Gastrocnemius medialis (tissue), 4 donors: ENCODE measurements at regions not wholly inside any gene's neighbourhood (a gene's known extent, or its start where the extent isn't known, plus 50 kb on each side); places are given as distances from the start of the nearest gene placed in this dataset.

Experiments used
- ATAC-seq, 2 donors: fragments of 150-250 bp; one replicate each; pipeline ENCODE4 v1.9.1; 2016
- DNase-seq, 2 donors: peaks; one replicate each; pipeline ENCODE4 v3.0.0-alpha.2; 2019
- H3K27ac ChIP-seq, 4 donors: fragments of 200-600 bp; sonication (generic); 1 replicate in 1 of 4; 2 replicates in 3 of 4; pipeline ENCODE4 v1.5.1; 2016 to 2018; ENCODE audit warnings: mild to moderate bottlenecking in 2 of 4, moderate library complexity in 1 of 4
- H3K27me3 ChIP-seq, 3 donors: fragments of 200-600 bp; sonication (generic) in 2 of 3; 1 replicate in 1 of 3; 2 replicates in 2 of 3; pipeline versions ENCODE4 v1.5.1 to v1.6.0; 2016 to 2019; ENCODE audit warnings: mild to moderate bottlenecking in 1 of 3, moderate library complexity in 1 of 3
- H3K36me3 ChIP-seq, 2 donors: fragments of 200-600 bp; sonication (generic) in 1 of 2; one replicate each; pipeline ENCODE4 v1.5.1; 2017 to 2018
- H3K4me1 ChIP-seq, 2 donors: fragments of 200-600 bp; sonication (generic) in 1 of 2; one replicate each; pipeline ENCODE4 v1.5.1; 2016 to 2017; ENCODE audit warnings: mild to moderate bottlenecking in 2 of 2
- H3K4me3 ChIP-seq, 4 donors: fragments of 200-600 bp; sonication (generic) in 3 of 4; 1 replicate in 1 of 4; 2 replicates in 3 of 4; pipeline ENCODE4 v1.5.1; 2016 to 2019; ENCODE audit warnings: mild to moderate bottlenecking in 2 of 4
- H3K9me3 ChIP-seq, 3 donors: fragments of 200-600 bp; sonication (generic) in 2 of 3; 1 replicate in 1 of 3; 2 replicates in 2 of 3; pipeline ENCODE4 v1.5.1; 2016 to 2019
- CTCF ChIP-seq, 5 experiments: fragments of 450-650 bp in 3 of 5; fragments of 200-600 bp in 2 of 5; sonication (generic) in 2 of 5; IDR thresholded peaks in 4 of 5; conservative IDR thresholded peaks in 1 of 5; 1 replicate in 4 of 5; 2 replicates in 1 of 5; pipeline ENCODE4 v1.5.1; 2016 to 2019; ENCODE audit warnings: antibody characterized with exemption in 5 of 5, mild to moderate bottlenecking in 3 of 5, moderate library complexity in 3 of 5
- POLR2A ChIP-seq, 2 donors: fragments of 450-650 bp; IDR thresholded peaks; one replicate each; pipeline ENCODE4 v1.6.1; 2017; ENCODE audit warnings: antibody characterized with exemption in 2 of 2, mild to moderate bottlenecking in 2 of 2, moderate library complexity in 2 of 2
- in situ Hi-C, 4 donors: fragments of 200-750 bp; cut with MboI; loops; one replicate each; pipeline versions ENCODE4 v1.15.0 to v1.8.0; 2017; ENCODE audit warnings: low sequenced_read_pairs in 4 of 4
- intact Hi-C: fragments of 100-400 bp; cut with DNase I; formaldehyde crosslinking; loops from one replicate; pipeline ENCODE4 v1.15.1; 2023; ENCODE audit warnings: low total_unique reads

GRCh38 chr1:188937965-188938551 lies 1539.6 kb downstream of the BRINP3 start:
- H3K27me3 ChIP-seq = no peaks in the 10 kb centered on the region
- no peak for TF ChIP-seq POLR2A (IDR thresholded peaks at IDR 0.05)
- no peak for TF ChIP-seq CTCF (IDR thresholded peaks at IDR 0.05 in 4 of 5, conservative IDR thresholded peaks at IDR 0.05 in 1 of 5)
- H3K4me1 ChIP-seq = no peaks in the 10 kb centered on the region
- intact Hi-C loops (no loop called here), in situ Hi-C loops (no loop called here)
- DNase-seq (no peak), ATAC-seq (no peak)
- H3K9me3 ChIP-seq = no peaks in the 10 kb centered on the region
- H3K27ac ChIP-seq = no peak overlapping the region
- no peak overlapping the region for H3K4me3 ChIP-seq
- H3K36me3 ChIP-seq = no peaks in the 10 kb centered on the region

- Histone ChIP-seq H3K4me3 (no peak overlapping the region), H3K4me1 (no peaks in the 10 kb centered on the region), H3K27ac (no peak overlapping the region), H3K9me3 (no peaks in the 10 kb centered on the region), H3K27me3 (no peaks in the 10 kb centered on the region), H3K36me3 (no peaks in the 10 kb centered on the region)
- TF ChIP-seq POLR2A (IDR thresholded peaks at IDR 0.05) = no peak
- TF ChIP-seq CTCF (IDR thresholded peaks at IDR 0.05 in 4 of 5, conservative IDR thresholded peaks at IDR 0.05 in 1 of 5) = no peak
- in situ Hi-C loops = no loop called here
- ATAC-seq = no peak
- DNase-seq = no peak
- intact Hi-C loops = no loop called here
Measured at GRCh38 chr1:188941986-188942385, 1535.7 kb downstream of the BRINP3 start.

GRCh38 chr1:188949701-188950100 lies 1528.0 kb downstream of the BRINP3 start:
- no peaks in the 10 kb centered on the region for H3K27me3 ChIP-seq
- no peaks in the 10 kb centered on the region for H3K4me1 ChIP-seq
- H3K27ac ChIP-seq = no peak overlapping the region
- DNase-seq (no peak), ATAC-seq (no peak)
- intact Hi-C loops (no loop called here), in situ Hi-C loops (no loop called here)
- no peak overlapping the region for H3K4me3 ChIP-seq
- H3K9me3 ChIP-seq = no peaks in the 10 kb centered on the region
- no peaks in the 10 kb centered on the region for H3K36me3 ChIP-seq
- TF ChIP-seq POLR2A (IDR thresholded peaks at IDR 0.05) (no peak), CTCF (IDR thresholded peaks at IDR 0.05 in 4 of 5, conservative IDR thresholded peaks at IDR 0.05 in 1 of 5) (no peak)

- intact Hi-C loops = no loop called here
- TF ChIP-seq CTCF (IDR thresholded peaks at IDR 0.05 in 4 of 5, conservative IDR thresholded peaks at IDR 0.05 in 1 of 5) (no peak), POLR2A (IDR thresholded peaks at IDR 0.05) (no peak)
- Histone ChIP-seq H3K27ac (no peak overlapping the region), H3K4me1 (no peaks in the 10 kb centered on the region), H3K27me3 (no peaks in the 10 kb centered on the region), H3K9me3 (no peaks in the 10 kb centered on the region), H3K36me3 (no peaks in the 10 kb centered on the region), H3K4me3 (no peak overlapping the region)
- ATAC-seq = no peak
- in situ Hi-C loops = no loop called here
- no peak for DNase-seq
Measured at GRCh38 chr1:188958461-188959115, 1519.1 kb downstream of the BRINP3 start.
